ENCODE measurements at regions not wholly inside any gene's neighbourhood (a gene's known extent, or its start where the extent isn't known, plus 50 kb on each side); places are given as distances from the start of the nearest gene placed in this dataset.

DNA sequence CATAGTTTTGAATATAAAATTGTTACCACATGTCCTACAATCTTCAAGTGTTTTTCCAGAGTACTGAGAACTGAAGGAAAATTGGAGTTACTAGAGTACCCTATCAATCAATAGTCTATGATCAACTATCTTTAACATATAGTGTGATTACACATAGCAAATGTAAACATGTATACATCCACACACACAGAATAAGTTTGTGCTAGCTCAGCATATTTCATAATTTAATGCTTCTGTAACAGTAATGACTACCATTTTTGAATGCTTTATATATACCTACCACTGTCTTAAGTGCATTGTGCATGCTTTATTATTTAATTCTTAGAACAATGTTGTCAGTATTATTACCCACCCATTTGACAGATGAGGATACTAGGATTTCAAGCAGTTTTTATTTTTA is 523.9 kb downstream of the HAO1 start:
- Histone ChIP-seq H3K9me3 (ENCODE audit: control insufficient read depth, insufficient read depth, low read length) (no peaks in the 10 kb centered on the region), H3K36me3 (ENCODE audit: insufficient read depth, low read length) (no peaks in the 10 kb centered on the region), H3K4me1 (ENCODE audit: insufficient read depth, low read length) (no peaks in the 10 kb centered on the region), H3K9ac (ENCODE audit: low read depth, low read length) (no peak overlapping the region)

DNA sequence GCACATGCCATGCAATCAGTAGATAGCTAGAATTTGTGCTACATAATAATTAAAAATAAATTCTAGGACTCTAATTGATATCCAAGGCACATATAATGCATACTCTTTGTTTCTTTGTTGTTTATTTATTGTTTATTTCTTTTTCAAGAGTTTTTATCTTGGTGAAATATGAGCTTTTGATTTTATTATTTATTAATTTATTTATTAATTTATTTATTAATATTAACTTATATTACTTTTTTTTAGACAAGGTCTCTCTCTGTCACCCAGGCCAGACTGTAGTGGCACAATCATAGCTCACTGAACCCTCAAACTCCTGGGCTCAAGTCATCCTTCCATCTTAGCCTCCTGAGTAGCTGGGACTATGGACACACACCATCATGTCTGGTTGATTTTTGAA is 519.9 kb downstream of the HAO1 start:
- H3K9me3 ChIP-seq (ENCODE audit: control insufficient read depth, insufficient read depth, low read length): no peaks in the 10 kb centered on the region
- H3K4me1 ChIP-seq (ENCODE audit: insufficient read depth, low read length): no peaks in the 10 kb centered on the region
- H3K9ac ChIP-seq (ENCODE audit: low read depth, low read length): no peak overlapping the region
- no peaks in the 10 kb centered on the region for H3K36me3 ChIP-seq (ENCODE audit: insufficient read depth, low read length)

DNA sequence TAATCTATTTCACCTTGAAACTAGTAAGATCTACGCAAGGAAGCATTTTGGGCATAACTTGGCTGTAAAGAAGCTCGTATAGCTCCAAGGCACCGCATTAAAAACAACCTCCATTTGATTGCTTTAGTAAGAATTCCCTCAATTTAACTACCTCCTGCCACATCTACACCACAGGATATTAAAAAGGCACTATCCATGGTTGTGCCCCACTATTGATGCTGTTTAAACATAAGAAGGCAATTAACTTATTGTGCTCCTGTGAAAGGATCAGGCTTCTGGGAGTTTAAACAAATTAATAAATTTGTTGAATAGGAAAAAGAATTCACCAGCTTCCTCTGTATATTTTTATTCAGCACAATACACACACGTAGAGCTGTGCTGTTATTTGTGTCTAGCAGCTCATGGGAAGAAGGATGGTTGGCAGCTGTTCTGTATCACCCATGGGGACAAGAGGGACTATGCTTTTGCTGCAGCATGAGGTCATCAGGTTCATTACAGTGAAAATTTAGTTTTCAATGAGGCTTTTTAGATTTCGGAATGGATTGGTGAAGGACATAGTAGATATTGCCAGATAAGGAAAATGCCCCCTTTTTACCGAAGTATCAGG is 513.3 kb downstream of the HAO1 start:
- no peaks in the 10 kb centered on the region for H3K36me3 ChIP-seq (ENCODE audit: insufficient read depth, low read length)

DNA sequence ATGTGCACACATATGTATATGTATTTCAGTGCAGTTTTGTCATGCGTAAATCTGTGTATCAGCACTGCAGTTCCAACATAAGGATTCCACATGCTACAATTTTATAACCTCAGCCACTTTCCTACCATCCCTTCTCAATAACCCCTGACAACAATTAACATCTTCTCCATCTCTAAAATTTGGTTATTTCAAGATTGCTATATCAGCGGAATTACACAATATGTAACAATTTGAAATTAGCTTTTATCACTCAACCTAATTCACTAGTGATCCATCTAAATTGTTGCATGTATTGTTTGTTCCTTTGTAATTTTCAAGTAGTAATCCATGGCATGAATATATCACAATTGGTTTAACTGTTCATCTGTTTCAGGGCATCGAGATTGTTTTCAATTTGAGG is 511.3 kb downstream of the HAO1 start:
- H3K36me3 ChIP-seq (ENCODE audit: insufficient read depth, low read length): no peaks in the 10 kb centered on the region
- H3K9ac ChIP-seq (ENCODE audit: low read depth, low read length): no peak overlapping the region
- H3K9me3 ChIP-seq (ENCODE audit: control insufficient read depth, insufficient read depth, low read length): no peaks in the 10 kb centered on the region
- no peaks in the 10 kb centered on the region for H3K4me1 ChIP-seq (ENCODE audit: insufficient read depth, low read length)

More for the DNA sequence above, 513.3 kb downstream of the HAO1 start:
- Histone ChIP-seq H3K9ac (ENCODE audit: low read depth, low read length) (no peak overlapping the region), H3K4me1 (ENCODE audit: insufficient read depth, low read length) (no peaks in the 10 kb centered on the region), H3K9me3 (ENCODE audit: control insufficient read depth, insufficient read depth, low read length) (no peaks in the 10 kb centered on the region)

DNA sequence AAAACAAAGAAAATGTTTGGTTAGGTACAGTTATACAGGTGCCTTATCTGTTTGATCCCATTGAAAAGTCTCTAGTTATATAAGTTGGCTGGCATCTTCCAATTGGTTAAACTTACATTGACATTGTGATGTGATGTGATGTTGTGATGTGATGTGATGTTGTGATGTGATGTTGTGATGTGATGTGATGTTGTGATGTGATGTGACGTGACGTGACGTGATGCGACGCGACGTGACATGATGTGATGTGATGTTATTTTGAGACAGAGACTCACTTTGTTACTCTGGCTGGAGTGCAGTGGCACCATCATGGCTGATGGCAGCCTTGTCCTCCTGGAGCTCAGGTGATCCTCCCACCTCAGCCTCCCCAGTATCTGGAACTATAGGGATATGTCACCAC is 507.6 kb downstream of the HAO1 start:
- Histone ChIP-seq H3K4me1 (ENCODE audit: insufficient read depth, low read length) (no peaks in the 10 kb centered on the region), H3K9ac (ENCODE audit: low read depth, low read length) (no peak overlapping the region), H3K36me3 (ENCODE audit: insufficient read depth, low read length) (no peaks in the 10 kb centered on the region), H3K9me3 (ENCODE audit: control insufficient read depth, insufficient read depth, low read length) (no peaks in the 10 kb centered on the region)

DNA sequence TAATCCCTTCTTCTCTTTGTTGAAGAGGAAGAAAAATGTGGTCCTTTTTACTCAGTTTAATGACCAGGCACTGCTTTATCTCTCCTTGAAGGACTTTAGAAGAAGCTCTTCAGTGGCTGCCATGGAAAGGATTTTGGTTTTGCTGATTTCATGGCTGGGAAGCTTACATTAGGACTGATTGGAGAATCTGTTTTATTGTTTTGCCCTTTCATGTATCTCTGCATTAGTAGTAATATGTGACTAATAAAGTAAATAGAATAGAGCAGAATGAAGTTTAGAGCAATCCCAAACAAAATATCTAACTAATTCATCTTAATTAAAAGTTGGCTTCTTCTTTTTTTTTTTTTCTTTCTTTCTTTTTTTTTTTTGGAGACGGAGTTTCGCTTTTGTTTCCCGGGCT is 502.9 kb downstream of the HAO1 start:
- Histone ChIP-seq H3K9ac (ENCODE audit: low read depth, low read length) (no peak overlapping the region), H3K36me3 (ENCODE audit: insufficient read depth, low read length) (no peaks in the 10 kb centered on the region), H3K4me1 (ENCODE audit: insufficient read depth, low read length) (no peaks in the 10 kb centered on the region), H3K9me3 (ENCODE audit: control insufficient read depth, insufficient read depth, low read length) (no peaks in the 10 kb centered on the region)

DNA sequence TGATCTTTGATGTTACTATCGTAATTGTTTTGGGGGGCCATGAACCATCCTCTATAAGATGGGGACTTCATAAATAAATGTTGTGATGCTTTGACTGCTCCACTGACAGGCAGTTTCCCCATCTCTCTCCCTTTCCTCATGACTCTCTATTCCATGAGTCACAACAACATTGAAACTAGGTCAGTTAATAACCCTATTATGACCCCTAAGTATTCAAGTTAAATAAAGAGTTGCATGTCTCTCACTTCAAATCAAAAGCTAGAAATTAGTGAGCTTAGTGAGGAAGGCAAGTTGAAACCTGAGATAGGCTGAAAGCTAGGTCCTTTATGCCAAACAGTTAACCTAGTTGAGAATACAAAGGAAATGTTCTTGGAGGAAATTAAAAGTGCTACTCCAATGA is 491.0 kb downstream of the HAO1 start:
- no peaks in the 10 kb centered on the region for H3K36me3 ChIP-seq (ENCODE audit: insufficient read depth, low read length)
- H3K4me1 ChIP-seq (ENCODE audit: insufficient read depth, low read length): no peaks in the 10 kb centered on the region
- no peak overlapping the region for H3K9ac ChIP-seq (ENCODE audit: low read depth, low read length)
- no peaks in the 10 kb centered on the region for H3K9me3 ChIP-seq (ENCODE audit: control insufficient read depth, insufficient read depth, low read length)

DNA sequence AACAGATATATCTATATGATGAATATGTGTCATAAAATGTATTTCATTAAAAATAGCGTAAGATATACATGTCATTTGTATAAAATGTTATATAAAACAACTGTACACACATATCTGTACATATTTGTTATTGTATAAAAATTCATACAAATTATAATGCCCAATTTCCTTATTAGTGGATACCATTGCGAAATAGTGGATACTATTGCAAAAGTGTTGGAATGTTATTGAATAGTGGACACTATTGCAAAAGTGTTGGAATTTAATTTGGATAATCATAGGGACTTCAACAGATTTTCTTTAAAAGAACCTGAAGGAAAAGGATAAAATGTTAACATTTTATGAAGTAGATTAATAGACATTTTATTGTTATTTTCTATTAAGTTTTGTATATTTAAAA is 487.4 kb downstream of the HAO1 start:
- Histone ChIP-seq H3K9ac (ENCODE audit: low read depth, low read length) (no peak overlapping the region), H3K36me3 (ENCODE audit: insufficient read depth, low read length) (no peaks in the 10 kb centered on the region), H3K4me1 (ENCODE audit: insufficient read depth, low read length) (no peaks in the 10 kb centered on the region), H3K9me3 (ENCODE audit: control insufficient read depth, insufficient read depth, low read length) (no peaks in the 10 kb centered on the region)

DNA sequence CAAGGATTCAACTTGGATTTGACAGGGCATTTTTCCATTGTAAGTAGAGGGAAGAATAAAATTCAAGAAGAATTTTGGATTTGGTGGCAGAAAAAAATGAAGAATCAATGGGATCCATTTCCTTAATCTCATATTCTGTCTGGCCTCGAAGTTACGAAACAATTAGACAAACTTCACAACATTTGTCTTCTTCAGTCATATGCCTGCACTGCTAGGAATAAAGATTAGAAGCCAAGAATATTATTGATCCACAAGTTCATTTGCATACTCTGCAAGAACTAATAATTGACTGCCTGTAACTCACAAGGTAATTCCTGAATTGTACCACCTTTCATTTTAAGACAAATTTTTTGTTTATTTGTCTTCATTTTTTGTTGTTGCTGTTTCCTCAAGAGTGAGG is 486.2 kb downstream of the HAO1 start:
- no peaks in the 10 kb centered on the region for H3K4me1 ChIP-seq (ENCODE audit: insufficient read depth, low read length)
- no peaks in the 10 kb centered on the region for H3K36me3 ChIP-seq (ENCODE audit: insufficient read depth, low read length)
- H3K9me3 ChIP-seq (ENCODE audit: control insufficient read depth, insufficient read depth, low read length): no peaks in the 10 kb centered on the region
- H3K9ac ChIP-seq (ENCODE audit: low read depth, low read length): no peak overlapping the region

DNA sequence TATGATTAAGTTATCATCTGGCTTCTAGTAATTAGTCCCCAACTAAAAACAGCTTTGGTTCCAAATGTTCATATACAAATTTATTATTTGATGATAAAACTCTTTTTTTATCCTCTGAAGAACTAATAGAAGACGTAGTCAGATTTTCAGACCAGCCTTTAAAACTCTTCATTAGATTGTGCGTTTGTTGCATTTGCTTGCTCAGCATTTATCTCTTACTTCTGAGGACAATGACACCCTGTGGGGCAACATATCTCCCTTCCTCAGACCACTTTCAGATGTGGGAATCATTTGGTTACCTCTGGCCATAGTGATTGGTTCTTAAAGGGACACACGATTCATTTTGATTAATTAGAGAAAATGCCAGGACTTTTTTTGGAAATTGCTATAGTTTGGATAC is 481.8 kb downstream of the HAO1 start:
- no peaks in the 10 kb centered on the region for H3K36me3 ChIP-seq (ENCODE audit: insufficient read depth, low read length)
- no peaks in the 10 kb centered on the region for H3K4me1 ChIP-seq (ENCODE audit: insufficient read depth, low read length)
- no peak overlapping the region for H3K9ac ChIP-seq (ENCODE audit: low read depth, low read length)
- no peaks in the 10 kb centered on the region for H3K9me3 ChIP-seq (ENCODE audit: control insufficient read depth, insufficient read depth, low read length)

DNA sequence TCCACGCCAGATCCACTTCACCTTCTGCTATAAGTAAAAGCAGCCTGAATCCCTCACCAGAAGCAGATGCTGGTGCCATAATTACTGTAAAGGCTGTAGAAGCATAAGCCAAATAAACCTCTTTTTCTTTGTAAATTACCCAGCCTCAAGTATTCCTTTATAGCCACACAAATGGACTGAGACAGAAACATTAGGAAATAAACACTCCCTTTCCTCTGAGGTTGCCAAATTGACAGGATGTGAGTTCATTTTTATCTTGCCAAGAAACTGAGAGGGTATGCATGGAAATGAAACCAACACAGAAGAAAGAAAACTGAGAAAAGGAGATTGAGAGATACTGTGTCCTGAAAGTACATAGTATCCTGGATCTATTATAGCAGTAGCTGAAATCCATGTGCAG is 481.2 kb downstream of the HAO1 start:
- Histone ChIP-seq H3K9me3 (ENCODE audit: control insufficient read depth, insufficient read depth, low read length) (no peaks in the 10 kb centered on the region), H3K9ac (ENCODE audit: low read depth, low read length) (no peak overlapping the region), H3K36me3 (ENCODE audit: insufficient read depth, low read length) (no peaks in the 10 kb centered on the region), H3K4me1 (ENCODE audit: insufficient read depth, low read length) (no peaks in the 10 kb centered on the region)

DNA sequence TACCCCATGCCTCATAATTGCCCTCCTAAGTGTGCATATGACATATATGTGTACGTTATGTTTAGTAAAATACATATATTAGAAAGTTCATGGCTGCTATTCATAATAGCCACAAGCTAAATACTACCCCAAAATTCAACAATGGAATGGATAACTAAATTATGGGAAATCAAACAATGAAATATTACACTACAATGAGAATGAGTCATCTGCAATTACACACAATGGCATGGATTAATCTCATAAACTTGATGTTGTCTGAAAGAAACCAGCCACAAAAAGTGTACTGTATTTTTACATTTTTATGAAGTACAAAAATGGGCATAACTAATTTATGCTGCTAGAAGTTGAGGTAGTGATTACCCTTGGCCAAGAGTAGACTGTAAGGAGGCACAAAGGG is 477.0 kb downstream of the HAO1 start:
- H3K9ac ChIP-seq (ENCODE audit: low read depth, low read length): no peak overlapping the region
- H3K9me3 ChIP-seq (ENCODE audit: control insufficient read depth, insufficient read depth, low read length): no peaks in the 10 kb centered on the region
- H3K4me1 ChIP-seq (ENCODE audit: insufficient read depth, low read length): no peaks in the 10 kb centered on the region
- H3K36me3 ChIP-seq (ENCODE audit: insufficient read depth, low read length): no peaks in the 10 kb centered on the region

DNA sequence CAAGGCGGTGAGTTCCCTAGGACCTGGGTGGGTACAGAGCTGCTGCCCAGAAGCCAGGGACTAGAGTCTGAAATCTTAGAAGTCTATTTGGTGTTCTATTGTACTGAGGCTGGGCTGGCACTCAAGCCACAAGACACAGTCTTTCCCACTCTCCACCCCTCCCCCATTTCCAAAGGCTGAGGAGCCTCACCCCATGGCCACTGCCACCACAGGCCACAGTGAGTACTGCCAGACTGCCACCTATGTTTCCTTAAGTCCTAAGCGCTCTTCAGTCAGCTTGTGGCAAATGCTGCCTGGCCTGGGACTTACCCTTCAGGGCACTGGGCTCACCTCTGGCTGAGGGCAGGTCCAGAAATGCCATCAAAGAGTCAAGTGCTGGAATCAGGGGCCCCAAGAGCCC is 469.3 kb downstream of the HAO1 start:
- no peaks in the 10 kb centered on the region for H3K36me3 ChIP-seq (ENCODE audit: insufficient read depth, low read length)
- no peaks in the 10 kb centered on the region for H3K9me3 ChIP-seq (ENCODE audit: control insufficient read depth, insufficient read depth, low read length)

DNA sequence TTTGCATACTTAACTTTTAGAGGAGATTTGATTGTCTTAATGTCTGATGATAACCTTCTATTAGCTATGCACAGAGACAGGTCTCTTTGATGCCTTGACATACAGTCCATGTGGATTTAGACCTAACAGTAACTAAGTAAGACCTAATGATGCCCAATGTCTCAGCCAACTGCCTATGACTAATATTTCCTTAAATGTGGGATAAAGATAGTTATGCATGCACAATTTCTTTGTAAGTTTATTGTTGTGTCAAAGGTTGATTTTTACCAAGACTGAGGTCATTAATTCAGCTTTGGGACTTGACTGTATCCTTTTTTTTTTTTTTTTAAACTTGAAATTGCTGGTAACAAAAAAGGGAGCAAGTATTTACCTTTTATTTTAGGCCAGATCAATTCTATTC is 450.0 kb downstream of the HAO1 start:
- Histone ChIP-seq H3K9me3 (ENCODE audit: control insufficient read depth, insufficient read depth, low read length) (no peaks in the 10 kb centered on the region; the same call in 1 of the 2 replicates), H3K4me1 (ENCODE audit: insufficient read depth, low read length) (peaks cover 4% of the 10 kb centered on the region; the same call in 1 of the 2 replicates), H3K36me3 (ENCODE audit: insufficient read depth, low read length) (no peaks in the 10 kb centered on the region), H3K9ac (ENCODE audit: low read depth, low read length) (no peak overlapping the region)

More for the DNA sequence above, 469.3 kb downstream of the HAO1 start:
- H3K4me1 ChIP-seq (ENCODE audit: insufficient read depth, low read length): peaks cover 3% of the 10 kb centered on the region; the same call in 1 of the 2 replicates
- H3K9ac ChIP-seq (ENCODE audit: low read depth, low read length): no peak overlapping the region

DNA sequence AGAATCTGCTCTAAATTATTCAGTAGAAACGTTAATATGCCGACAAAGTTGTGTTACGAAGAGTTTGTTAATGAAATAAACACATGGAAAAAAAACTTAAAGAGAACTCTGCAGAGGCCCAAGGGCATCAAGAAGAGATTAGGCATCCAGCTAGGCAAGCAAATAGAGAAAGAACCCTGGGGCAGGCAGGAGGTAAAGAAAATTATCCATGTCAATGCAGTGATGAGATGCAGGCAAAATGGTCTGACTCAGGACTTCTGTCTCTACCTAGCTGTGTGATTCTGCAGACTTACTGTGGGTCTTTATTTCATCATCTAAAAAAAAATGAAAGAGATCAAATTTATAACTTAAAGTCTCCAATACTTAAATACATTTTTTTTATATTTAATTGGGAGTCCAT is 448.0 kb downstream of the HAO1 start:
- H3K9me3 ChIP-seq (ENCODE audit: control insufficient read depth, insufficient read depth, low read length): no peaks in the 10 kb centered on the region; the same call in 1 of the 2 replicates
- no peak overlapping the region for H3K9ac ChIP-seq (ENCODE audit: low read depth, low read length)
- peaks cover 4% of the 10 kb centered on the region; the same call in 1 of the 2 replicates for H3K4me1 ChIP-seq (ENCODE audit: insufficient read depth, low read length)
- H3K36me3 ChIP-seq (ENCODE audit: insufficient read depth, low read length): no peaks in the 10 kb centered on the region

DNA sequence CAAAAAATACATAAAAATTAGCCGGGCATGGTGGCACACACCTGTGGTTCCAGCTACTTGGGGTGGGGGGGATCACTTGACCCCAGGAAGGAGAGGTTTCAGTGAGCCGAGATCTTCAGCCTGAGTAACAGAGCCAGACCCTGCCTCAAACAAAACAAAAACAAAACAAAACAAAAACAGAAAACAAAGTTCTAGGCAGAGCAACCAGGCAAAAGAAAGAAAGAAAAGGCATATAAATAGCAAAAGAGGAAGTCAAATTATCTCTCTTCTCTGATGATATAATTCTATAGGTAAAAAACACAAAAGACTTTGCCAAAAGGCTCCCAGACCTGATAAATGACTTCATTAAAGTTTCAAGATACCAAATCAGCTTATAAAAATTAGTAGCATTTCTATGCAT is 446.9 kb downstream of the HAO1 start:
- H3K36me3 ChIP-seq (ENCODE audit: insufficient read depth, low read length): no peaks in the 10 kb centered on the region
- H3K4me1 ChIP-seq (ENCODE audit: insufficient read depth, low read length): peaks cover 4% of the 10 kb centered on the region; the same call in 1 of the 2 replicates
- H3K9ac ChIP-seq (ENCODE audit: low read depth, low read length): no peak overlapping the region
- no peaks in the 10 kb centered on the region; the same call in 1 of the 2 replicates for H3K9me3 ChIP-seq (ENCODE audit: control insufficient read depth, insufficient read depth, low read length)
